NOMO-1 (cell line): ENCODE measurements at regions not wholly inside any gene's neighbourhood (a gene's known extent, or its start where the extent isn't known, plus 50 kb on each side); places are given as distances from the start of the nearest gene placed in this dataset.
"Not testable (repeated sequence)": the region's sequence is repeated elsewhere in the genome, so short reads cannot be mapped to it uniquely, and the experiment has no call there.

Experiments
- DNase-seq, 2 experiments: peaks; one replicate each; lab custom pipeline; 2025; ENCODE audit not compliant: unreplicated experiment in 2 of 2; lab: John Stamatoyannopoulos, UW

- no peak for DNase-seq
Observed at GRCh38 chr15:62218841-62219240, 53.8 kb upstream of the C2CD4B start.

- DNase-seq: no peak
Observed at GRCh38 chr15:62219799-62220198, 54.7 kb upstream of the C2CD4B start.

GRCh38 chr15:62223020-62223419 is 57.9 kb upstream of the C2CD4B start:
- no peak for DNase-seq

GRCh38 chr15:62228604-62229003 is 63.5 kb upstream of the C2CD4B start:
- DNase-seq: no peak

GRCh38 chr15:62231856-62232255 is 66.8 kb upstream of the C2CD4B start:
- DNase-seq: no peak

GRCh38 chr15:62240121-62241096 is 75.3 kb upstream of the C2CD4B start:
- DNase-seq: no peak

GRCh38 chr15:62241135-62241770 is 76.2 kb upstream of the C2CD4B start:
- DNase-seq: no peak

- DNase-seq: no peak
Observed at GRCh38 chr15:62242999-62243398, 77.9 kb upstream of the C2CD4B start.

GRCh38 chr15:62244762-62245161 is 79.7 kb upstream of the C2CD4B start:
- DNase-seq: no peak

- no peak for DNase-seq
Observed at GRCh38 chr15:62248277-62248984, 83.3 kb upstream of the C2CD4B start.

- no peak for DNase-seq
Observed at GRCh38 chr15:62249501-62249900, 84.4 kb upstream of the C2CD4B start.

- no peak for DNase-seq
Observed at GRCh38 chr15:62250186-62250585, 85.1 kb upstream of the C2CD4B start.

- no peak for DNase-seq
Observed at GRCh38 chr15:62250978-62251377, 85.9 kb upstream of the C2CD4B start.

- no peak for DNase-seq
Observed at GRCh38 chr15:62253294-62253693, 88.2 kb upstream of the C2CD4B start.

GRCh38 chr15:62254137-62254934 is 89.3 kb upstream of the C2CD4B start:
- DNase-seq: peak in 1 of 2 experiments; percentile 32

GRCh38 chr15:62256430-62256829 is 91.3 kb upstream of the C2CD4B start:
- not testable (repeated sequence) for DNase-seq

GRCh38 chr15:62257996-62258521 is 93.0 kb upstream of the C2CD4B start:
- DNase-seq: no peak

- DNase-seq: no peak
Observed at GRCh38 chr15:62262305-62262941, 97.3 kb upstream of the C2CD4B start.

GRCh38 chr15:62264196-62264595 is 99.1 kb upstream of the C2CD4B start:
- DNase-seq: no peak

- DNase-seq: no peak
Observed at GRCh38 chr15:62269504-62269903, 104.4 kb upstream of the C2CD4B start.
